A549 (cell line): ENCODE measurements at regions not wholly inside any gene's neighbourhood (a gene's known extent, or its start where the extent isn't known, plus 50 kb on each side); places are given as distances from the start of the nearest gene placed in this dataset.
A peak's percentile ranks its signal among the peaks of the same experiment; 100 is the strongest.

Experiments
- ATAC-seq, 2 experiments: fragments of 200-7000 bp in 1 of 2; fragments of >200 bp in 1 of 2; cut with Nextera tagmentation in 1 of 2; cut with Tn5 transposase in 1 of 2; 3 replicates each; pipeline versions ENCODE4 v1.8.0 to v1.9.1; 2018 to 2020; ENCODE audit warnings: mild to moderate bottlenecking in 1 of 2, moderate library complexity in 1 of 2
- CTCF ChIA-PET: fragments of 300-600 bp; sonication (Branson Sonifier 250); formaldehyde crosslinking; extraction: SDS; loops from one replicate; lab custom pipeline; 2021; ENCODE audit warnings: antibody characterized with exemption, inconsistent platforms; lab: Yijun Ruan, JAX
- POLR2A ChIA-PET: fragments of 350-600 bp; formaldehyde crosslinking; extraction: SDS; loops from one replicate; lab custom pipeline; 2021; ENCODE audit warnings: antibody characterized with exemption, inconsistent platforms; lab: Yijun Ruan, JAX
- DNase-seq, 2 experiments: peaks; one replicate each; pipeline versions ENCODE4 v3.0.0 to v3.0.0-alpha.2; 2011 to 2016; ENCODE audit warnings: low read depth in 1 of 2, low spot score in 1 of 2
- FAIRE-seq: peaks from 2 replicates; lab custom pipeline; 2011; peaks lifted over from hg19 to GRCh38; lab: Jason Lieb, UNC
- H3K27ac ChIP-seq, 2 experiments: fragments of >200 bp; sonication (Bioruptor Twin); formaldehyde crosslinking; 3 replicates each; pipeline ENCODE4 v1.5.1; 2016 to 2017
- H3K4me1 ChIP-seq: fragments of >200 bp; sonication (Bioruptor Twin); formaldehyde crosslinking; 3 replicates; pipeline ENCODE4 v1.6.1; 2016
- H3K4me2 ChIP-seq: fragments of >200 bp; sonication (Bioruptor Twin); formaldehyde crosslinking; 3 replicates; pipeline ENCODE4 v1.6.1; 2016
- H3K4me3 ChIP-seq: fragments of >200 bp; sonication (Bioruptor Twin); formaldehyde crosslinking; 3 replicates; pipeline ENCODE4 v1.5.1; 2016
- H3K9me3 ChIP-seq: fragments of >200 bp; sonication (Bioruptor Twin); formaldehyde crosslinking; 3 replicates; pipeline ENCODE4 v1.6.1; 2016
- ATOH8 ChIP-seq: fragments of 250-450 bp; sonication (Bioruptor Pico); IDR thresholded peaks from 2 replicates; pipeline ENCODE4 v1.5.0; 2020; ENCODE audit warnings: low read depth, mild to moderate bottlenecking, moderate library complexity
- BHLHE40 ChIP-seq: IDR thresholded peaks from 2 replicates; pipeline ENCODE4 v1.6.1; 2012; ENCODE audit warnings: low read depth, low read length, inconsistent platforms
- CTCF ChIP-seq: fragments of >200 bp; sonication (Bioruptor Twin); formaldehyde crosslinking; IDR thresholded peaks from 3 replicates; pipeline ENCODE4 v1.5.1; 2016
- EP300 ChIP-seq, 2 experiments: fragments of >200 bp; sonication (Bioruptor Twin); formaldehyde crosslinking; IDR thresholded peaks; 2 replicates in 1 of 2; 3 replicates in 1 of 2; pipeline ENCODE4 v1.6.1; 2016 to 2017
- GATA3 ChIP-seq: IDR thresholded peaks from 2 replicates; pipeline ENCODE4 v1.6.1; 2012; ENCODE audit warnings: borderline replicate concordance
- HES2 ChIP-seq: fragments of >200 bp; sonication (Bioruptor Twin); formaldehyde crosslinking; IDR thresholded peaks from 2 replicates; pipeline ENCODE4 v1.6.1; 2016
- HEYL ChIP-seq: fragments of 250-450 bp; sonication (Bioruptor Pico); IDR thresholded peaks from 2 replicates; pipeline ENCODE4 v1.8.0; 2021; ENCODE audit warnings: mild to moderate bottlenecking, moderate library complexity
- KDM5A ChIP-seq: fragments of 200-600 bp; sonication (generic); IDR thresholded peaks from 2 replicates; pipeline ENCODE4 v1.6.1; 2016; ENCODE audit warnings: antibody characterized with exemption, mild to moderate bottlenecking
- MAZ ChIP-seq: fragments of 150-350 bp; IDR thresholded peaks from 2 replicates; pipeline ENCODE4 v1.6.1; 2014; ENCODE audit warnings: antibody characterized with exemption, low read depth, low read length, borderline replicate concordance
- NFE2L2 ChIP-seq: fragments of 150-350 bp; conservative IDR thresholded peaks from 2 replicates; pipeline ENCODE4 v1.6.1; 2014; ENCODE audit warnings: low read length
- POLR2A ChIP-seq: IDR thresholded peaks from 2 replicates; pipeline ENCODE4 v1.6.1; 2012; ENCODE audit warnings: mild to moderate bottlenecking, low read length
- RAD21 ChIP-seq, 2 experiments: fragments of >200 bp in 1 of 2; sonication (Bioruptor Twin) in 1 of 2; formaldehyde crosslinking in 1 of 2; IDR thresholded peaks in 1 of 2; conservative IDR thresholded peaks in 1 of 2; 2 replicates in 1 of 2; 3 replicates in 1 of 2; pipeline ENCODE4 v1.6.1; 2012 to 2018; ENCODE audit warnings: inconsistent platforms in 1 of 2
- RARB ChIP-seq: fragments of 250-450 bp; sonication (Bioruptor Pico); IDR thresholded peaks from 2 replicates; pipeline ENCODE4 v1.8.0; 2021; ENCODE audit warnings: mild to moderate bottlenecking, moderate library complexity
- RFX5 ChIP-seq: fragments of 450-650 bp; IDR thresholded peaks from 2 replicates; pipeline ENCODE4 v1.7.1; 2014; ENCODE audit warnings: antibody characterized with exemption, mild to moderate bottlenecking, moderate library complexity
- USF2 ChIP-seq: fragments of 450-650 bp; IDR thresholded peaks from 2 replicates; pipeline ENCODE4 v1.6.1; 2014; ENCODE audit warnings: antibody characterized with exemption
- ZC3H11A ChIP-seq: fragments of 450-650 bp; IDR thresholded peaks from 2 replicates; pipeline ENCODE4 v1.6.1; 2014; ENCODE audit warnings: antibody characterized with exemption, mild to moderate bottlenecking
- ZNF302 ChIP-seq: fragments of 250-450 bp; sonication (Bioruptor Pico); IDR thresholded peaks from 2 replicates; pipeline ENCODE4 v1.9.0; 2021; ENCODE audit warnings: inconsistent platforms, mild to moderate bottlenecking, moderate library complexity
- ZSCAN20 ChIP-seq: fragments of 250-450 bp; sonication (Bioruptor Pico); IDR thresholded peaks from 2 replicates; pipeline ENCODE4 v1.8.0; 2022; ENCODE audit warnings: mild to moderate bottlenecking, moderate library complexity
- WGBS: methylation state at CpG from one replicate; pipeline ENCODE4 v1.1.6; 2017; ENCODE audit errors: missing lambda C conversion rate; 5-methylcytosine and 5-hydroxymethylcytosine counted together

- no peak overlapping the region for H3K4me3 ChIP-seq
- peak overlapping the region in 1 of 2 experiments; percentile 43; a peak in 4 of 6 replicates for H3K27ac ChIP-seq
- ChIA-PET CTCF (interaction anchor here (1.4 to 17.6 kb wide), 8 partner anchors 8 to 44 kb away, joined by 4 to 261 read pairs (median 12); no protein-coding TSS in a partner anchor), POLR2A (no interaction called here)
- no peak for ATAC-seq
- H3K9me3 ChIP-seq: no peaks in the 10 kb centered on the region
- 78% methylated on average over 4 of the region's 4 CpGs for WGBS
- peaks cover 46% of the 10 kb centered on the region for H3K4me1 ChIP-seq
- DNase-seq: no peak
- H3K4me2 ChIP-seq: peak overlapping the region; percentile 49
- no peak for FAIRE-seq
- TF ChIP-seq ZC3H11A: no peak
Measured at GRCh38 chr15:66894986-66895780, 170.2 kb upstream of the SMAD3 start.

- H3K4me2 ChIP-seq: no peak overlapping the region
- 93% methylated on average over 9 of the region's 9 CpGs for WGBS
- H3K4me1 ChIP-seq: peaks cover 46% of the 10 kb centered on the region
- ChIA-PET CTCF (interaction anchor here (0.6 to 17.6 kb wide), 10 partner anchors 8 to 759 kb away, joined by 4 to 261 read pairs (median 8); no protein-coding TSS in a partner anchor), POLR2A (no interaction called here)
- DNase-seq (no peak), ATAC-seq (no peak), FAIRE-seq (no peak)
- H3K9me3 ChIP-seq: no peaks in the 10 kb centered on the region
- TF ChIP-seq POLR2A (no peak), RAD21 (conservative IDR thresholded peaks at IDR 0.05 in 1 of 2, IDR thresholded peaks at IDR 0.05 in 1 of 2) (no peak), KDM5A (no peak), HES2 (no peak), USF2 (no peak), ATOH8 (no peak), HEYL (CRISPR knock-in tag) (no peak), NFE2L2 (no peak), EP300 (IDR thresholded peaks at IDR 0.05) (no peak), GATA3 (no peak), CTCF (no peak), MAZ (no peak), ZSCAN20 (CRISPR knock-in tag) (no peak), ZNF302 (no peak)
- peak overlapping the region in 1 of 2 experiments; percentile 43; a peak in 2 of 6 replicates for H3K27ac ChIP-seq
- H3K4me3 ChIP-seq: no peak overlapping the region
Measured at GRCh38 chr15:66895794-66896453, 169.5 kb upstream of the SMAD3 start.

- TF ChIP-seq RARB (CRISPR knock-in tag): no peak
- TF ChIP-seq RFX5: no peak
- TF ChIP-seq BHLHE40: no peak
- TF ChIP-seq MAZ: no peak
- ChIA-PET POLR2A (no interaction called here), CTCF (interaction anchor here (0.6 to 17.6 kb wide), 9 partner anchors 9 to 759 kb away, joined by 4 to 261 read pairs (median 6); no protein-coding TSS in a partner anchor)
- Histone ChIP-seq H3K9me3 (no peaks in the 10 kb centered on the region), H3K27ac (no peak overlapping the region; a peak in 1 of 6 replicates), H3K4me2 (no peak overlapping the region), H3K4me1 (peaks cover 53% of the 10 kb centered on the region), H3K4me3 (no peak overlapping the region)
- WGBS: 94% methylated on average over 5 of the region's 5 CpGs
- FAIRE-seq (no peak), DNase-seq (no peak), ATAC-seq (no peak)
Measured at GRCh38 chr15:66896611-66897010, 168.8 kb upstream of the SMAD3 start.
